PC-9 (cell line): ENCODE measurements at regions not wholly inside any gene's neighbourhood (a gene's known extent, or its start where the extent isn't known, plus 50 kb on each side); places are given as distances from the start of the nearest gene placed in this dataset.
"Not testable (repeated sequence)": the region's sequence is repeated elsewhere in the genome, so short reads cannot be mapped to it uniquely, and the experiment has no call there.

Source experiments
- BruUV-seq: library from RNA; stranded (reverse); fragments of 400-500 nt; replicated peaks from 2 replicates; lab custom pipeline; 2021; lab: Mats Ljungman, UMichigan
- CTCF ChIA-PET: fragments of 300-600 bp; sonication (Branson Sonifier 250); formaldehyde crosslinking; loops from one replicate; lab custom pipeline; 2022; ENCODE audit warnings: antibody characterized with exemption; lab: Charles Lee
- POLR2A ChIA-PET: fragments of 300-600 bp; sonication (Branson Sonifier 250); formaldehyde crosslinking; loops from one replicate; lab custom pipeline; 2022; ENCODE audit warnings: antibody characterized with exemption; ENCODE audit not compliant: unreplicated experiment; lab: Charles Lee
- DNase-seq, 2 experiments: peaks; one replicate each; pipeline versions ENCODE4 v3.0.0 to v3.0.0-alpha.2; 2015 to 2022; ENCODE audit warnings: mixed read lengths in 1 of 2
- H2AFZ ChIP-seq: fragments of 200-600 bp; sonication (generic); 2 replicates; pipeline ENCODE4 v1.8.1; 2017; ENCODE audit warnings: antibody characterized with exemption
- H3F3A ChIP-seq: fragments of 200-600 bp; sonication (generic); 2 replicates; pipeline ENCODE4 v1.8.1; 2017; ENCODE audit warnings: antibody characterized with exemption, mild to moderate bottlenecking, low read depth; ENCODE audit not compliant: insufficient read depth
- H3K27ac ChIP-seq: fragments of 200-600 bp; sonication (generic); 2 replicates; pipeline ENCODE4 v1.6.1; 2016; ENCODE audit warnings: mixed run types
- H3K27me3 ChIP-seq: fragments of 200-600 bp; sonication (generic); 2 replicates; pipeline ENCODE4 v1.6.1; 2016; ENCODE audit warnings: low read depth, mixed run types; ENCODE audit not compliant: insufficient read depth
- H3K36me3 ChIP-seq: fragments of 200-600 bp; sonication (generic); 2 replicates; pipeline ENCODE4 v1.6.1; 2016; ENCODE audit warnings: low read depth, mixed run types
- H3K4me1 ChIP-seq: fragments of 200-600 bp; sonication (generic); replicated peaks from 2 replicates; pipeline ENCODE4 v1.6.1; 2016; ENCODE audit warnings: mixed run types; ENCODE audit not compliant: insufficient read depth
- H3K4me2 ChIP-seq: fragments of 200-600 bp; sonication (generic); 2 replicates; pipeline ENCODE4 v1.6.1; 2017; ENCODE audit warnings: mixed run types
- H3K4me3 ChIP-seq: fragments of 200-600 bp; sonication (generic); 2 replicates; pipeline ENCODE4 v1.6.1; 2016; ENCODE audit warnings: mixed run types
- H3K79me2 ChIP-seq: fragments of 200-600 bp; sonication (generic); 2 replicates; pipeline ENCODE4 v1.6.1; 2017; ENCODE audit warnings: low read depth, mixed run types
- H3K9me2 ChIP-seq: fragments of 200-600 bp; sonication (generic); 2 replicates; pipeline ENCODE4 v1.8.1; 2017; ENCODE audit warnings: mild to moderate bottlenecking; ENCODE audit not compliant: insufficient read depth
- H3K9me3 ChIP-seq: fragments of 200-600 bp; sonication (generic); 2 replicates; pipeline ENCODE4 v1.8.1; 2016; ENCODE audit warnings: low read depth; ENCODE audit not compliant: insufficient read depth
- H4K20me1 ChIP-seq: fragments of 200-600 bp; sonication (generic); 2 replicates; pipeline ENCODE4 v1.8.1; 2017; ENCODE audit not compliant: insufficient read depth
- CTCF ChIP-seq: fragments of 200-600 bp; sonication (generic); conservative IDR thresholded peaks from 2 replicates; pipeline ENCODE4 v1.6.1; 2017; ENCODE audit warnings: mixed run types, antibody characterized with exemption, mild to moderate bottlenecking, moderate library complexity
- EZH2 ChIP-seq: fragments of 200-600 bp; sonication (generic); IDR thresholded peaks from 2 replicates; pipeline ENCODE4 v1.8.0; 2017; ENCODE audit warnings: antibody characterized with exemption, low read depth
- intact Hi-C: fragments of 100-400 bp; cut with micrococcal nuclease; formaldehyde crosslinking; loops from one replicate; pipeline ENCODE4 v1.10.0; 2022; ENCODE audit not compliant: unreplicated experiment

GRCh38 chr3:75258825-75259683 lies 405.1 kb upstream of the FRG2C start:
- H3K9me2 ChIP-seq, H4K20me1 ChIP-seq, BruUV-seq, H3K27ac ChIP-seq, H3K4me3 ChIP-seq, CTCF ChIA-PET, H3K4me1 ChIP-seq, H3K4me2 ChIP-seq, H3K27me3 ChIP-seq, H3K9me3 ChIP-seq, H3K36me3 ChIP-seq, H3K79me2 ChIP-seq, H2AFZ ChIP-seq, H3F3A ChIP-seq, DNase-seq, POLR2A ChIA-PET: not testable (repeated sequence)
- intact Hi-C loops = loop anchor here (2.0 kb wide), 1 partner anchor 170 kb away; no protein-coding TSS in a partner anchor
- peak; percentile 68 for TF ChIP-seq CTCF

GRCh38 chr3:75260975-75261374 lies 403.2 kb upstream of the FRG2C start:
- CTCF ChIA-PET, intact Hi-C loops, POLR2A ChIA-PET: not testable (repeated sequence)

GRCh38 chr3:75262661-75263060 lies 401.5 kb upstream of the FRG2C start:
- no TSS peak for BruUV-seq
- no peak for DNase-seq
- no peaks in the 10 kb centered on the region for H3K9me3 ChIP-seq
- POLR2A ChIA-PET = no interaction called here
- H3K27ac ChIP-seq = no peak overlapping the region
- CTCF ChIA-PET = interaction anchor here (0.6 kb wide), 1 partner anchor 21 kb away, joined by 3 read pairs; no protein-coding TSS in a partner anchor
- intact Hi-C loops = no loop called here
- H2AFZ ChIP-seq = no peak overlapping the region
- H3K4me2 ChIP-seq = no peak overlapping the region
- no peaks in the 10 kb centered on the region for H3K36me3 ChIP-seq
- H3K9me2 ChIP-seq = no peaks in the 10 kb centered on the region
- no peaks in the 10 kb centered on the region for H4K20me1 ChIP-seq
- no peak overlapping the region for H3K4me3 ChIP-seq
- H3F3A ChIP-seq = no peaks in the 10 kb centered on the region
- H3K4me1 ChIP-seq = no peaks in the 10 kb centered on the region
- no peaks in the 10 kb centered on the region for H3K79me2 ChIP-seq
- H3K27me3 ChIP-seq = 0 out of 2 replicates have a peak, but pooled peaks cover 3% of the 10 kb centered on the region
- TF ChIP-seq EZH2 = no peak
- TF ChIP-seq CTCF = no peak

More at GRCh38 chr3:75260975-75261374, 403.2 kb upstream of the FRG2C start:
- not testable (repeated sequence) for H3K4me3 ChIP-seq, H3K9me3 ChIP-seq, H3K79me2 ChIP-seq, H4K20me1 ChIP-seq, H3K4me2 ChIP-seq, H3K9me2 ChIP-seq, H3K27ac ChIP-seq, H3K27me3 ChIP-seq, DNase-seq, BruUV-seq, H3K36me3 ChIP-seq, H2AFZ ChIP-seq, H3F3A ChIP-seq, H3K4me1 ChIP-seq
